Left ventricle myocardium inferior (tissue), 1 donor: ENCODE measurements at regions not wholly inside any gene's neighbourhood (a gene's known extent, or its start where the extent isn't known, plus 50 kb on each side); places are given as distances from the start of the nearest gene placed in this dataset.
"Not testable (repeated sequence)": the region's sequence is repeated elsewhere in the genome, so short reads cannot be mapped to it uniquely, and the experiment has no call there.

ENCODE experiments used
- DNase-seq: peaks from one replicate; pipeline ENCODE4 v3.0.0-alpha.2; 2020
- H3K27ac ChIP-seq: fragments of 200-600 bp; replicated peaks from 2 replicates; pipeline ENCODE4 v1.8.0; 2021
- H3K27me3 ChIP-seq: fragments of 200-600 bp; 2 replicates; pipeline ENCODE4 v1.8.0; 2021; ENCODE audit warnings: low read depth
- H3K36me3 ChIP-seq: fragments of 200-600 bp; 2 replicates; pipeline ENCODE4 v1.8.0; 2021
- H3K4me1 ChIP-seq: fragments of 200-600 bp; 2 replicates; pipeline ENCODE4 v1.8.0; 2021
- H3K4me3 ChIP-seq: fragments of 200-600 bp; 2 replicates; pipeline ENCODE4 v1.8.0; 2021; ENCODE audit warnings: mild to moderate bottlenecking, moderate library complexity
- H3K9me3 ChIP-seq: fragments of 200-600 bp; replicated peaks from 2 replicates; pipeline ENCODE4 v1.8.0; 2021
- CTCF ChIP-seq: fragments of 200-600 bp; IDR thresholded peaks from 2 replicates; pipeline ENCODE4 v1.8.0; 2021; ENCODE audit warnings: antibody characterized with exemption, mild to moderate bottlenecking, borderline replicate concordance
- intact Hi-C: fragments of 100-400 bp; cut with micrococcal nuclease; formaldehyde crosslinking; loops from one replicate; pipeline ENCODE4 v1.11.0; 2022
- donor health status: DM: no; HTN: yes; CAD: no; lungs with severe emphysema.

DNA sequence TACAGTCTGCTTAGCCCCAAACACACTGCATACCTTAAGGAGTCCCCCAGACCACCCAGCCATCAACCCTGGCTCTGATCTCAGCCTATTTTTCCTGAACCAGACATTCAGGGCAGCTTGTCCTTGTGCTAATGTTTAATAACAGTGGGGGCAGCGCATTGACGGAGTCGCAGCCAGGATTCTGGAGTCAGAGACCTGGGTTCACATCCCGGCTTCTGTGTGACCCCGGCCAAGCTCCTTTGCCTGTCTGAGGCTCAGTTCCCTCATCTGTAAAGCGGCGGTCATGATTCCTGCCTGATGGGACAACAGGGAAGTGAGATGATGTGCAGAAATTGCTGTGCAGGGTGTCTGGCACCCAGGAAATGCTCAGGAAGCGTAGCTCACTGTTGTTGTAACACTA is 63.1 kb downstream of the MATN1 start:
- intact Hi-C loops: no loop called here
- no peak for DNase-seq
- H3K36me3 ChIP-seq: no peaks in the 10 kb centered on the region

DNA sequence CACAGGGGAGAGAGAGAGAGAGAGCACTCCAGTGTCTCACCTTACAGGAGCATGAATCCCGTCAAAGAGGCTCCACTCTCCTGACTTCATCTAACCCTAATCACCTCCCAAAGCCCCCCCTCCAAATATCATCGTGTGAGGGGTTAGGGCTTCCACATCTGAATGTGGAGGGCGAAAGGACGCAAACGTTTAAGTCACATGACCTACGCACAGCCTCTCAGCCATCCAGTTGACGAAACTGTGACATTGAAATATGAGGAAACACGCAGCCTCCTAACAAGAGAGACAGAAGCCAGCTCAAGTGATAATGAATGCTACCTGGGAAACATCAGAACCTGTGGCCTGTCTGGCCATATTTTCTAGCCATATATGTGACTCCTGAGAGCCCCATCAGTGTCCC is 63.7 kb downstream of the MATN1 start:
- H3K27ac ChIP-seq: no peak overlapping the region
- peaks cover 39% of the 10 kb centered on the region for H3K27me3 ChIP-seq
- H3K9me3 ChIP-seq: no peaks in the 10 kb centered on the region
- no peak overlapping the region for H3K4me3 ChIP-seq
- no peak for DNase-seq
- no peaks in the 10 kb centered on the region for H3K36me3 ChIP-seq
- intact Hi-C loops: no loop called here
- peaks cover 6% of the 10 kb centered on the region for H3K4me1 ChIP-seq
- TF ChIP-seq CTCF: no peak

More for the DNA sequence above, 63.1 kb downstream of the MATN1 start:
- no peak for TF ChIP-seq CTCF
- H3K27ac ChIP-seq: no peak overlapping the region
- H3K27me3 ChIP-seq: peaks cover 39% of the 10 kb centered on the region
- no peak overlapping the region for H3K4me3 ChIP-seq
- no peaks in the 10 kb centered on the region for H3K9me3 ChIP-seq
- H3K4me1 ChIP-seq: peaks cover 6% of the 10 kb centered on the region

DNA sequence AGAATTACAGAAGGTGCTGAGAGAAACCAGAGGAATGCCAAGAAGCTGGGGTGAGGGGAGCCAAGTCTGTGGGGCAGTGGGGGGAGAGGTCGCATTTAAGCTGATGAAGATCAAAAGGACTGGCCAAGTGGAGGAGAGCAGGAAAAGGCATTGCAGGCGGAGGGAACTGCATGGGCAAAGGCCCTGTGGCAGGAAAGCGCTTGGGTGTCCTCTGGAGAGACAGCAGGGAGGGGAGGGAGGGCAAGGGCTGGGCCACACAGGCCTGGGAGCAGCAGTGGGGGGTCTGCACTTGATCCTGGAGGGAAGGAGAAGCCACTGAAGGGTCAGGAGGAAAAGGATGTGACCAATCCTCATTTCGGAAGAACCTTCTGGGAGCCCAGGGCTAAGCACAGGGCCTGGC is 65.0 kb downstream of the MATN1 start:
- H3K9me3 ChIP-seq, H3K4me1 ChIP-seq, intact Hi-C loops, H3K27ac ChIP-seq, DNase-seq, H3K4me3 ChIP-seq, H3K36me3 ChIP-seq: not testable (repeated sequence)
- peaks cover 39% of the 10 kb centered on the region for H3K27me3 ChIP-seq

DNA sequence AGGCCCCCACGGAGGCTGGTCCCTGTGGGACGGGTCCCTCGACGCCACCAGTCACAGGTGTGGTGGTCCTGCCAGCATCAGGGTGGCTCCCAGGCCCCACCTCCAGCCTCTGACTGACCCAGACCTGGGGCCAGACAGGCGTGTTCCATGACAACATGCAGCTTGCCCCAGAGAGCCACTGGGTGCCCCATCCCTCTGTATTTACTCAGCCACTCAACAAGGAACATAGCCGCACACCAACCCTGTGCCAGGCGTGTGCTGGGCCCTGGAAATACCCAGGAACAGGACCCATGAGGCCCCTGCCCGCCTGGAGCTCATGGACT is 65.4 kb downstream of the MATN1 start:
- DNase-seq: no peak
- Histone ChIP-seq H3K27me3 (peaks cover 35% of the 10 kb centered on the region), H3K9me3 (no peaks in the 10 kb centered on the region), H3K36me3 (no peaks in the 10 kb centered on the region), H3K4me1 (peaks cover 6% of the 10 kb centered on the region), H3K4me3 (no peak overlapping the region), H3K27ac (no peak overlapping the region)
- TF ChIP-seq CTCF: no peak
- intact Hi-C loops: no loop called here

GRCh38 chr1:30657131-30658013 is 66.0 kb downstream of the MATN1 start:
- peaks cover 32% of the 10 kb centered on the region for H3K27me3 ChIP-seq
- TF ChIP-seq CTCF: no peak
- H3K4me3 ChIP-seq: no peak overlapping the region
- no peak overlapping the region for H3K27ac ChIP-seq
- no peak for DNase-seq
- no peaks in the 10 kb centered on the region for H3K36me3 ChIP-seq
- H3K9me3 ChIP-seq: no peaks in the 10 kb centered on the region
- intact Hi-C loops: no loop called here
- H3K4me1 ChIP-seq: peaks cover 6% of the 10 kb centered on the region

GRCh38 chr1:30656171-30656940 is 67.0 kb downstream of the MATN1 start:
- DNase-seq: no peak
- no peaks in the 10 kb centered on the region for H3K36me3 ChIP-seq

More at GRCh38 chr1:30656171-30656940, 67.0 kb downstream of the MATN1 start:
- no peak overlapping the region for H3K27ac ChIP-seq
- no peak for TF ChIP-seq CTCF
- H3K27me3 ChIP-seq: peaks cover 30% of the 10 kb centered on the region
- intact Hi-C loops: no loop called here
- no peaks in the 10 kb centered on the region for H3K9me3 ChIP-seq
- no peak overlapping the region for H3K4me3 ChIP-seq
- H3K4me1 ChIP-seq: peaks cover 6% of the 10 kb centered on the region
